Ectodermal cell (in vitro differentiated cells): ENCODE measurements at regions not wholly inside any gene's neighbourhood (a gene's known extent, or its start where the extent isn't known, plus 50 kb on each side); places are given as distances from the start of the nearest gene placed in this dataset.

Experiments
- H3K27ac ChIP-seq: 2 replicates; pipeline ENCODE4 v1.7.0; 2013; ENCODE audit warnings: mild to moderate bottlenecking, low read depth, low read length; ENCODE audit not compliant: insufficient read depth, poor library complexity, severe bottlenecking
- H3K27me3 ChIP-seq: 2 replicates; pipeline ENCODE4 v1.7.0; 2013; ENCODE audit warnings: mild to moderate bottlenecking, low read length; ENCODE audit not compliant: insufficient read depth, control insufficient read depth, poor library complexity, severe bottlenecking
- H3K36me3 ChIP-seq: one replicate; pipeline ENCODE4 v1.7.0; 2013; ENCODE audit warnings: low read length; ENCODE audit not compliant: control insufficient read depth, insufficient read depth
- H3K4me1 ChIP-seq: one replicate; pipeline ENCODE4 v1.7.0; 2013; ENCODE audit warnings: low read length; ENCODE audit not compliant: control insufficient read depth, insufficient read depth
- H3K4me3 ChIP-seq: 2 replicates; pipeline ENCODE4 v1.7.0; 2013; ENCODE audit warnings: low read depth, low read length, control low read depth; ENCODE audit not compliant: insufficient read depth
- H3K9me3 ChIP-seq: 2 replicates; pipeline ENCODE4 v1.7.0; 2013; ENCODE audit warnings: mild to moderate bottlenecking, low read length, moderate library complexity; ENCODE audit not compliant: control insufficient read depth
- WGBS, 2 experiments: methylation state at CpG; one replicate each; pipeline ENCODE4 v1.1.7; 2013; ENCODE audit warnings: missing lambda C conversion rate in 2 of 2; 5-methylcytosine and 5-hydroxymethylcytosine counted together

- H3K27ac ChIP-seq = no peak overlapping the region
- H3K27me3 ChIP-seq = no peaks in the 10 kb centered on the region
- 86 to 88% methylated on average over 7 to 9 of the region's 9 CpGs for WGBS, 2 experiments
- H3K4me3 ChIP-seq = no peak overlapping the region
- no peaks in the 10 kb centered on the region for H3K36me3 ChIP-seq
- no peaks in the 10 kb centered on the region for H3K9me3 ChIP-seq
- H3K4me1 ChIP-seq = no peaks in the 10 kb centered on the region
Observed at GRCh38 chr2:133817680-133818566, 249.7 kb upstream of the NCKAP5 start.

GRCh38 chr2:133818661-133819060, 250.4 kb upstream of the NCKAP5 start:
- H3K36me3 ChIP-seq = no peaks in the 10 kb centered on the region
- H3K27me3 ChIP-seq = no peaks in the 10 kb centered on the region
- H3K27ac ChIP-seq = no peak overlapping the region
- WGBS, 2 experiments = 75 to 100% methylated on average over 2 to 3 of the region's 3 CpGs
- no peaks in the 10 kb centered on the region for H3K9me3 ChIP-seq
- no peak overlapping the region for H3K4me3 ChIP-seq
- no peaks in the 10 kb centered on the region for H3K4me1 ChIP-seq

GRCh38 chr2:133819906-133820305, 251.6 kb upstream of the NCKAP5 start:
- H3K4me3 ChIP-seq = no peak overlapping the region
- H3K4me1 ChIP-seq = no peaks in the 10 kb centered on the region
- H3K9me3 ChIP-seq = no peaks in the 10 kb centered on the region
- H3K27me3 ChIP-seq = no peaks in the 10 kb centered on the region
- H3K27ac ChIP-seq = no peak overlapping the region
- WGBS, 2 experiments = 88 to 91% methylated on average over 4 of the region's 4 CpGs
- no peaks in the 10 kb centered on the region for H3K36me3 ChIP-seq

- Histone ChIP-seq H3K4me3 (no peak overlapping the region), H3K36me3 (no peaks in the 10 kb centered on the region), H3K4me1 (no peaks in the 10 kb centered on the region), H3K9me3 (no peaks in the 10 kb centered on the region), H3K27me3 (no peaks in the 10 kb centered on the region), H3K27ac (no peak overlapping the region)
- 89 to 91% methylated on average over 3 of the region's 3 CpGs for WGBS, 2 experiments
Observed at GRCh38 chr2:133821107-133821760, 253.0 kb upstream of the NCKAP5 start.

- H3K36me3 ChIP-seq = no peaks in the 10 kb centered on the region
- no peak overlapping the region for H3K27ac ChIP-seq
- H3K27me3 ChIP-seq = no peaks in the 10 kb centered on the region
- 94% methylated on average over 10 of the region's 10 CpGs for WGBS, 2 experiments
- H3K4me3 ChIP-seq = no peak overlapping the region
- H3K9me3 ChIP-seq = no peaks in the 10 kb centered on the region
- no peaks in the 10 kb centered on the region for H3K4me1 ChIP-seq
Observed at GRCh38 chr2:133822517-133823225, 254.4 kb upstream of the NCKAP5 start.

- no peaks in the 10 kb centered on the region for H3K27me3 ChIP-seq
- WGBS, 2 experiments = 89% methylated on average over 3 of the region's 3 CpGs
- H3K36me3 ChIP-seq = no peaks in the 10 kb centered on the region
- no peak overlapping the region for H3K27ac ChIP-seq
- no peak overlapping the region for H3K4me3 ChIP-seq
- no peaks in the 10 kb centered on the region for H3K4me1 ChIP-seq
- no peaks in the 10 kb centered on the region for H3K9me3 ChIP-seq
Observed at GRCh38 chr2:133823226-133823550, 254.9 kb upstream of the NCKAP5 start.

GRCh38 chr2:133824869-133825268, 256.6 kb upstream of the NCKAP5 start:
- Histone ChIP-seq H3K27ac (no peak overlapping the region), H3K27me3 (no peaks in the 10 kb centered on the region), H3K9me3 (no peaks in the 10 kb centered on the region), H3K4me1 (no peaks in the 10 kb centered on the region), H3K4me3 (no peak overlapping the region), H3K36me3 (no peaks in the 10 kb centered on the region)
- 93 to 100% methylated on average over 1 of the region's 1 CpG for WGBS, 2 experiments

GRCh38 chr2:133825778-133826177, 257.5 kb upstream of the NCKAP5 start:
- no peak overlapping the region for H3K27ac ChIP-seq
- H3K4me1 ChIP-seq = no peaks in the 10 kb centered on the region
- H3K36me3 ChIP-seq = no peaks in the 10 kb centered on the region
- 94 to 96% methylated on average over 6 of the region's 6 CpGs for WGBS, 2 experiments
- H3K4me3 ChIP-seq = no peak overlapping the region
- no peaks in the 10 kb centered on the region for H3K9me3 ChIP-seq
- no peaks in the 10 kb centered on the region for H3K27me3 ChIP-seq

- H3K9me3 ChIP-seq = no peaks in the 10 kb centered on the region
- H3K27ac ChIP-seq = no peak overlapping the region
- 96 to 100% methylated on average over 1 of the region's 2 CpGs for WGBS, 2 experiments
- no peaks in the 10 kb centered on the region for H3K27me3 ChIP-seq
- no peaks in the 10 kb centered on the region for H3K36me3 ChIP-seq
- no peak overlapping the region for H3K4me3 ChIP-seq
- H3K4me1 ChIP-seq = no peaks in the 10 kb centered on the region
Observed at GRCh38 chr2:133828913-133829312, 260.6 kb upstream of the NCKAP5 start.

- Histone ChIP-seq H3K9me3 (no peaks in the 10 kb centered on the region), H3K27ac (no peak overlapping the region), H3K4me3 (no peak overlapping the region), H3K4me1 (no peaks in the 10 kb centered on the region), H3K36me3 (no peaks in the 10 kb centered on the region), H3K27me3 (no peaks in the 10 kb centered on the region)
- 76 to 85% methylated on average over 3 of the region's 3 CpGs for WGBS, 2 experiments
Observed at GRCh38 chr2:133829450-133830020, 261.3 kb upstream of the NCKAP5 start.
